Osteocyte (in vitro differentiated cells): ENCODE measurements at regions not wholly inside any gene's neighbourhood (a gene's known extent, or its start where the extent isn't known, plus 50 kb on each side); places are given as distances from the start of the nearest gene placed in this dataset.

ENCODE experiments used
- DNase-seq: peaks from one replicate; pipeline ENCODE4 v3.0.0; 2021; ENCODE audit warnings: mixed read lengths; ENCODE audit not compliant: unreplicated experiment; ENCODE audit errors: extremely low spot score
- H3K27ac Mint-ChIP-seq: one replicate; pipeline ENCODE4 v1.8.0; 2021; ENCODE audit warnings: mild to moderate bottlenecking, mixed read lengths; ENCODE audit not compliant: unreplicated experiment
- H3K27me3 Mint-ChIP-seq: one replicate; pipeline ENCODE4 v1.8.0; 2021; ENCODE audit warnings: mixed read lengths; ENCODE audit not compliant: unreplicated experiment
- H3K36me3 Mint-ChIP-seq: one replicate; pipeline ENCODE4 v1.8.0; 2021; ENCODE audit warnings: mixed read lengths; ENCODE audit not compliant: unreplicated experiment
- H3K4me1 Mint-ChIP-seq: one replicate; pipeline ENCODE4 v1.8.0; 2021; ENCODE audit warnings: mixed read lengths; ENCODE audit not compliant: unreplicated experiment
- H3K4me3 Mint-ChIP-seq: one replicate; pipeline ENCODE4 v1.8.0; 2021; ENCODE audit warnings: mild to moderate bottlenecking, moderate library complexity, mixed read lengths; ENCODE audit not compliant: unreplicated experiment
- H3K9me3 Mint-ChIP-seq: one replicate; pipeline ENCODE4 v1.8.0; 2021; ENCODE audit warnings: mixed read lengths; ENCODE audit not compliant: unreplicated experiment
- CTCF ChIP-seq: fragments of 200-600 bp; sonication (generic); IDR thresholded peaks from 2 replicates; pipeline ENCODE4 v1.5.0; 2021; ENCODE audit warnings: antibody characterized with exemption, mild to moderate bottlenecking, moderate library complexity

- no peak overlapping the region for H3K27ac Mint-ChIP-seq
- no peak for TF ChIP-seq CTCF
- no peak for DNase-seq
- no peaks in the 10 kb centered on the region for H3K4me1 Mint-ChIP-seq
- no peaks in the 10 kb centered on the region for H3K36me3 Mint-ChIP-seq
- no peak overlapping the region for H3K4me3 Mint-ChIP-seq
- no peaks in the 10 kb centered on the region for H3K27me3 Mint-ChIP-seq
- peaks cover 35% of the 10 kb centered on the region for H3K9me3 Mint-ChIP-seq
These were observed 616.9 kb downstream of the AJAP1 start for GRCh38 chr1:5271264-5271663.

- no peaks in the 10 kb centered on the region for H3K27me3 Mint-ChIP-seq
- no peak for DNase-seq
- H3K4me3 Mint-ChIP-seq = no peak overlapping the region
- H3K4me1 Mint-ChIP-seq = no peaks in the 10 kb centered on the region
- H3K36me3 Mint-ChIP-seq = no peaks in the 10 kb centered on the region
- H3K9me3 Mint-ChIP-seq = peaks cover 40% of the 10 kb centered on the region
- no peak overlapping the region for H3K27ac Mint-ChIP-seq
- TF ChIP-seq CTCF = no peak
These were observed 615.5 kb downstream of the AJAP1 start for GRCh38 chr1:5269901-5270300.

GRCh38 chr1:5267603-5268235 lies 613.3 kb downstream of the AJAP1 start:
- DNase-seq = no peak
- no peaks in the 10 kb centered on the region for H3K27me3 Mint-ChIP-seq
- H3K4me3 Mint-ChIP-seq = no peak overlapping the region
- H3K9me3 Mint-ChIP-seq = peaks cover 45% of the 10 kb centered on the region
- no peak for TF ChIP-seq CTCF
- H3K27ac Mint-ChIP-seq = no peak overlapping the region
- no peaks in the 10 kb centered on the region for H3K36me3 Mint-ChIP-seq
- no peaks in the 10 kb centered on the region for H3K4me1 Mint-ChIP-seq

GRCh38 chr1:5265438-5266075 lies 611.1 kb downstream of the AJAP1 start:
- no peak overlapping the region for H3K4me3 Mint-ChIP-seq
- H3K27ac Mint-ChIP-seq = no peak overlapping the region
- peaks cover 43% of the 10 kb centered on the region for H3K9me3 Mint-ChIP-seq
- no peaks in the 10 kb centered on the region for H3K36me3 Mint-ChIP-seq
- no peaks in the 10 kb centered on the region for H3K27me3 Mint-ChIP-seq
- no peak for TF ChIP-seq CTCF
- H3K4me1 Mint-ChIP-seq = no peaks in the 10 kb centered on the region
- DNase-seq = no peak

- Mint-ChIP-seq H3K27me3 (no peaks in the 10 kb centered on the region), H3K27ac (no peak overlapping the region), H3K4me3 (no peak overlapping the region), H3K4me1 (no peaks in the 10 kb centered on the region), H3K9me3 (peaks cover 43% of the 10 kb centered on the region), H3K36me3 (no peaks in the 10 kb centered on the region)
- no peak for DNase-seq
- TF ChIP-seq CTCF = no peak
These were observed 610.1 kb downstream of the AJAP1 start for GRCh38 chr1:5264476-5264875.
